NCI-H226 (cell line): ENCODE measurements at regions not wholly inside any gene's neighbourhood (a gene's known extent, or its start where the extent isn't known, plus 50 kb on each side); places are given as distances from the start of the nearest gene placed in this dataset.

ENCODE experiments used
- DNase-seq: peaks from one replicate; pipeline ENCODE4 v3.0.0-alpha.2; 2015

DNA sequence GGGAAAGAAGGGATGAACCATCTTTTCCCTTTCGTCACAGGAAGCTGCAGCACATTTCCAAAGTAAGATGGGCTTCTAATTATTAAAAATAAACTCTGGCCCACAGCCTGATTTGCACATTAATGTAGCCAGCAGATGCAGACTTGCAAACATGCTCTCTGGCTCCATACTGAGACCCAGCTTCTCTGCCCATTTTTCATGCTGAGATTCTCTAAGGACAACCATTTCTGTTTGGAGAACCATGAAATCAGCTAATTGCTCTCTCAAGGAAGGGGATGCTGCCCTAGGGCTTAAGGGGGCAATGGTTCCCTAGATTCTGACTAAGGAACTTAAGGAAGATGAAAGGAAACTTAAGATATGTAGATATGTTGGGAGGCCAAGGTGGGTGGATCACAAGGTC lies 63.0 kb upstream of the CES5A start:
- DNase-seq, result no peak

GRCh38 chr16:55933038-55933437 lies 57.9 kb upstream of the CES5A start:
- no peak for DNase-seq

GRCh38 chr16:55930036-55930435 lies 54.9 kb upstream of the CES5A start:
- no peak for DNase-seq

GRCh38 chr16:55929181-55929580 lies 54.0 kb upstream of the CES5A start:
- DNase-seq, result no peak

GRCh38 chr16:55925242-55925641 lies 50.1 kb upstream of the CES5A start:
- no peak for DNase-seq
